HG03457 (cell line): ENCODE measurements at regions not wholly inside any gene's neighbourhood (a gene's known extent, or its start where the extent isn't known, plus 50 kb on each side); places are given as distances from the start of the nearest gene placed in this dataset.

Experiments
- ATAC-seq: cut with Tn5 transposase; IDR thresholded peaks from one replicate; pipeline ENCODE4 v1.9.1; 2021; ENCODE audit warnings: moderate number of reproducible peaks; ENCODE audit not compliant: unreplicated experiment

- ATAC-seq = peak; percentile 68
Observed at GRCh38 chr3:23740517-23740965, 65.2 kb upstream of the UBE2E1 start.

- no peak for ATAC-seq
Observed at GRCh38 chr3:23741036-23741706, 64.6 kb upstream of the UBE2E1 start.

- ATAC-seq = no peak
Observed at GRCh38 chr3:23743141-23743784, 62.5 kb upstream of the UBE2E1 start.

GRCh38 chr3:23746441-23746840 is 59.3 kb upstream of the UBE2E1 start:
- no peak for ATAC-seq

GRCh38 chr3:23747841-23748240 is 57.9 kb upstream of the UBE2E1 start:
- ATAC-seq = no peak

GRCh38 chr3:23748398-23749110 is 57.2 kb upstream of the UBE2E1 start:
- ATAC-seq = no peak

GRCh38 chr3:23749609-23750008 is 56.1 kb upstream of the UBE2E1 start:
- ATAC-seq = no peak

GRCh38 chr3:23750573-23751210 is 55.1 kb upstream of the UBE2E1 start:
- ATAC-seq = no peak

GRCh38 chr3:23751212-23751723 is 54.5 kb upstream of the UBE2E1 start:
- ATAC-seq = no peak

- no peak for ATAC-seq
Observed at GRCh38 chr3:23752126-23752525, 53.6 kb upstream of the UBE2E1 start.

GRCh38 chr3:23754215-23754614 is 51.5 kb upstream of the UBE2E1 start:
- no peak for ATAC-seq
